H9 (cell line): ENCODE measurements at regions not wholly inside any gene's neighbourhood (a gene's known extent, or its start where the extent isn't known, plus 50 kb on each side); places are given as distances from the start of the nearest gene placed in this dataset.

Experiments
- DNase-seq: peaks from one replicate; pipeline ENCODE4 v3.0.0-alpha.2; 2017
- H2AFZ ChIP-seq: one replicate; pipeline ENCODE4 v1.6.1; 2013; ENCODE audit warnings: mild to moderate bottlenecking, low read length, control low read depth, moderate library complexity
- H2AK5ac ChIP-seq: 2 replicates; pipeline ENCODE4 v1.6.1; 2013; ENCODE audit warnings: low read length, control low read depth, mixed read lengths; ENCODE audit not compliant: insufficient read length
- H2BK120ac ChIP-seq: one replicate; pipeline ENCODE4 v1.6.1; 2013; ENCODE audit warnings: low read depth, mild to moderate bottlenecking, low read length, control low read depth, inconsistent platforms; ENCODE audit not compliant: poor library complexity, severe bottlenecking
- H2BK12ac ChIP-seq: 2 replicates; pipeline ENCODE4 v1.6.1; 2013; ENCODE audit warnings: low read length, control low read depth, mixed read lengths, low read depth; ENCODE audit not compliant: insufficient read length
- H2BK15ac ChIP-seq: 2 replicates; pipeline ENCODE4 v1.6.1; 2013; ENCODE audit warnings: low read depth, low read length, control low read depth
- H2BK20ac ChIP-seq: one replicate; pipeline ENCODE4 v1.6.1; 2013; ENCODE audit warnings: low read depth, mild to moderate bottlenecking, low read length, control low read depth, inconsistent platforms; ENCODE audit not compliant: poor library complexity, severe bottlenecking
- H2BK5ac ChIP-seq: 2 replicates; pipeline ENCODE4 v1.6.1; 2013; ENCODE audit warnings: low read length, control low read depth, mixed read lengths; ENCODE audit not compliant: insufficient read length
- H3K14ac ChIP-seq: 2 replicates; pipeline ENCODE4 v1.6.1; 2013; ENCODE audit warnings: low read length, control low read depth; ENCODE audit not compliant: insufficient read depth
- H3K18ac ChIP-seq: 2 replicates; pipeline ENCODE4 v1.6.1; 2013; ENCODE audit warnings: low read depth, mild to moderate bottlenecking, mixed read lengths, low read length, control low read depth; ENCODE audit not compliant: insufficient read length
- H3K23ac ChIP-seq: 2 replicates; pipeline ENCODE4 v1.6.1; 2013; ENCODE audit warnings: low read length, control low read depth, mixed read lengths, low read depth; ENCODE audit not compliant: insufficient read length
- H3K23me2 ChIP-seq: 2 replicates; pipeline ENCODE4 v1.6.1; 2013; ENCODE audit warnings: low read depth, mild to moderate bottlenecking, mixed read lengths, low read length, control low read depth; ENCODE audit not compliant: insufficient read length, poor library complexity, severe bottlenecking
- H3K27ac ChIP-seq: 2 replicates; pipeline ENCODE4 v1.5.1; 2013; ENCODE audit warnings: low read length, control low read depth, mixed read lengths, low read depth; ENCODE audit not compliant: insufficient read length
- H3K27me3 ChIP-seq: 2 replicates; pipeline ENCODE4 v1.6.1; 2013; ENCODE audit warnings: low read length, control low read depth, inconsistent platforms; ENCODE audit not compliant: insufficient read depth
- H3K4ac ChIP-seq: 2 replicates; pipeline ENCODE4 v1.6.1; 2013; ENCODE audit warnings: low read depth, mild to moderate bottlenecking, control low read depth, inconsistent platforms, low read length, moderate library complexity
- H3K4me1 ChIP-seq: 2 replicates; pipeline ENCODE4 v1.6.1; 2013; ENCODE audit warnings: low read length, control low read depth, inconsistent platforms; ENCODE audit not compliant: insufficient read depth
- H3K4me2 ChIP-seq: 2 replicates; pipeline ENCODE4 v1.6.1; 2013; ENCODE audit warnings: low read length, control low read depth, mixed read lengths; ENCODE audit not compliant: insufficient read length, insufficient read depth
- H3K56ac ChIP-seq: 2 replicates; pipeline ENCODE4 v1.6.1; 2013; ENCODE audit warnings: low read depth, mild to moderate bottlenecking, mixed read lengths, low read length, control low read depth; ENCODE audit not compliant: insufficient read length
- H3K79me1 ChIP-seq: 2 replicates; pipeline ENCODE4 v1.6.1; 2013; ENCODE audit warnings: low read depth, mild to moderate bottlenecking, moderate library complexity, low read length, control low read depth, inconsistent platforms; ENCODE audit not compliant: insufficient read depth, poor library complexity, severe bottlenecking
- H3K79me2 ChIP-seq: 2 replicates; pipeline ENCODE4 v1.6.1; 2013; ENCODE audit warnings: low read length, control low read depth, inconsistent platforms; ENCODE audit not compliant: insufficient read depth
- H3K9ac ChIP-seq: 2 replicates; pipeline ENCODE4 v1.6.1; 2013; ENCODE audit warnings: low read length, control low read depth, mixed read lengths; ENCODE audit not compliant: insufficient read length; ENCODE audit errors: extremely low read depth
- H3K9me3 ChIP-seq: one replicate; pipeline ENCODE4 v1.6.1; 2013; ENCODE audit warnings: low read depth, low read length, inconsistent platforms; ENCODE audit not compliant: control insufficient read depth
- H3T11ph ChIP-seq: one replicate; pipeline ENCODE4 v1.6.1; 2013; ENCODE audit warnings: mild to moderate bottlenecking, low read length, control low read depth, inconsistent platforms
- H4K20me1 ChIP-seq: one replicate; pipeline ENCODE4 v1.6.1; 2013; ENCODE audit not compliant: control insufficient read depth, insufficient read length, insufficient read depth
- H4K5ac ChIP-seq: 2 replicates; pipeline ENCODE4 v1.6.1; 2013; ENCODE audit warnings: low read depth, mild to moderate bottlenecking, mixed read lengths, low read length, control low read depth; ENCODE audit not compliant: insufficient read length
- H4K8ac ChIP-seq: replicated peaks from 2 replicates; pipeline ENCODE4 v1.6.1; 2013; ENCODE audit warnings: low read length, control low read depth, mixed read lengths, low read depth; ENCODE audit not compliant: insufficient read length
- H4K91ac ChIP-seq: 2 replicates; pipeline ENCODE4 v1.6.1; 2013; ENCODE audit warnings: low read depth, mild to moderate bottlenecking, moderate library complexity, mixed read lengths, low read length, control low read depth; ENCODE audit not compliant: insufficient read length
- H3K27ac Mint-ChIP-seq, 3 experiments: 2 replicates in 2 of 3; 3 replicates in 1 of 3; pipeline ENCODE4 v1.8.0; 2020 to 2021; ENCODE audit warnings: mixed read lengths in 3 of 3, mild to moderate bottlenecking in 1 of 3, moderate library complexity in 1 of 3
- H3K27me3 Mint-ChIP-seq: 2 replicates; pipeline ENCODE4 v1.8.0; 2021; ENCODE audit warnings: low read depth, mild to moderate bottlenecking, moderate library complexity, mixed read lengths
- H3K36me3 Mint-ChIP-seq, 3 experiments: 2 replicates in 2 of 3; 3 replicates in 1 of 3; pipeline ENCODE4 v1.8.0; 2020 to 2021; ENCODE audit warnings: low read depth in 3 of 3, mixed read lengths in 3 of 3; ENCODE audit not compliant: insufficient read depth in 1 of 3
- H3K4me1 Mint-ChIP-seq, 2 experiments: 2 replicates each; pipeline ENCODE4 v1.8.0; 2020; ENCODE audit warnings: mixed read lengths in 2 of 2
- H3K4me3 Mint-ChIP-seq, 2 experiments: 2 replicates in 1 of 2; 3 replicates in 1 of 2; pipeline ENCODE4 v1.8.0; 2020 to 2021; ENCODE audit warnings: mild to moderate bottlenecking in 2 of 2, mixed read lengths in 2 of 2, moderate library complexity in 1 of 2
- H3K9me3 Mint-ChIP-seq, 2 experiments: 2 replicates in 1 of 2; 3 replicates in 1 of 2; pipeline ENCODE4 v1.8.0; 2020; ENCODE audit warnings: mild to moderate bottlenecking in 2 of 2, mixed read lengths in 2 of 2, moderate library complexity in 1 of 2
- CTCF ChIP-seq: fragments of 200-600 bp; sonication (generic); conservative IDR thresholded peaks from 3 replicates; pipeline ENCODE4 v1.8.0; 2021; ENCODE audit warnings: antibody characterized with exemption, mild to moderate bottlenecking
- WGBS: extraction: QIAGEN DNeasy Blood & Tissue Kit; methylation state at CpG from one replicate; pipeline ENCODE4 v1.1.7; 2013; ENCODE audit warnings: missing lambda C conversion rate, low lambda C conversion rate, mixed read lengths; ENCODE audit not compliant: insufficient read length; ENCODE audit errors: extremely low coverage; 5-methylcytosine and 5-hydroxymethylcytosine counted together

DNA sequence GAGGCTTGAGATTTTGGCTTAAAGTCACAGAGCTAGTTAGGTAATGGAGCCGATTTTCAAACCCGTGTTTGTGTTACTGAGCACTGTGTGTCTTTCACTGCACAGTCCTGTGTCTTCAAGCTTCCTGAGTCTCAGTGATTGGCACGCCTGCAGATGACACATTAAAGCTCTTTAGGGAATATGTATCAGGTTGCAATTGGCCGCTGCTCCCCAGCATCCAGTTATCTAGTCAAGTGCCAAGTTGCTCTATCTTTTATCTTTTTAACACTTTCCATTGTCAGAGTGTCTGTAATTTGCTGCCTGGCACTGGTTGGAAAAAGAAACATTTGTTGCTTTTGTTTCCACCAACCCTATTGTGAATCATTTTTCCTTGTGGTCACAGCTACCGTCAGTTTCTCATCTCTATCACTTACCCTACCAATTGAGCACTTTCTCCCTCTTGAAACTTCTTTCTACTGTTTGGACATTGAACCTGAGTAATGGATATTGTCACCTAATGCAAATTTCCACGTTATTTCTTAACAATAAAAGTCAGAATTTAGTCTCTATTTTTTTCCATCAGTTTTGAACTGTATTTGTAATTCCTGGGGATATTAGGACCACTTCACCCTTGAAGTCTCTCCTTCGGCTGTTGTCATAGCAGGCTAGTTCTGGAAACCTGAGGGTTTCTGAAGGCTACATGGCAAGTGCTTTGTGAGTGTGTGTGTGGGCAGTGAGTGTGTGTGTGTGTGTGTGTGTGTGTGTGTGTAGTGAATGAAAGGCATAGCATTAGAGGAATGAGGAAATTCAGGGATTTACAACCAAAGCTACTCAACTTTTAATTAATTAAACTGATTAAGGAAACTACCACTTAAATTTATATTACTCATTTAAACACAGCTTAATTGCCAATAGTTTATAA, 274.3 kb downstream of the ISL1 start:
- no peak overlapping the region for H3K9ac ChIP-seq
- H3K56ac ChIP-seq = no peak overlapping the region
- H3T11ph ChIP-seq = no peak overlapping the region
- H2BK15ac ChIP-seq = no peak overlapping the region
- no peaks in the 10 kb centered on the region for H3K4me1 ChIP-seq
- H3K14ac ChIP-seq = no peak overlapping the region
- no peak overlapping the region for H2BK12ac ChIP-seq
- no peak overlapping the region for H2BK5ac ChIP-seq
- WGBS = no CpG with 5 or more reads among the region's 7 CpGs
- H3K9me3 ChIP-seq = no peaks in the 10 kb centered on the region
- H4K20me1 ChIP-seq = no peaks in the 10 kb centered on the region
- H3K79me2 ChIP-seq = no peaks in the 10 kb centered on the region
- H2AFZ ChIP-seq = no peak overlapping the region
- no peak overlapping the region for H3K4me2 ChIP-seq
- H3K79me1 ChIP-seq = no peaks in the 10 kb centered on the region
- H4K5ac ChIP-seq = no peak overlapping the region
- no peaks in the 10 kb centered on the region for H3K27me3 ChIP-seq
- no peak overlapping the region for H2BK20ac ChIP-seq
- no peaks in the 10 kb centered on the region for H3K36me3 Mint-ChIP-seq
- no peak overlapping the region for H3K23ac ChIP-seq
- no peak overlapping the region for H2AK5ac ChIP-seq
- no peaks in the 10 kb centered on the region for H3K23me2 ChIP-seq
- no peak for DNase-seq
- no peaks in the 10 kb centered on the region for H3K9me3 Mint-ChIP-seq
- H3K27ac Mint-ChIP-seq = no peak overlapping the region
- H3K18ac ChIP-seq = no peak overlapping the region
- no peak overlapping the region for H4K8ac ChIP-seq
- peaks cover 8 to 9% of the 10 kb centered on the region in 2 experiments for H3K4me1 Mint-ChIP-seq
- TF ChIP-seq CTCF = no peak
- no peaks in the 10 kb centered on the region for H3K27me3 Mint-ChIP-seq
- no peak overlapping the region for H4K91ac ChIP-seq
- H3K4ac ChIP-seq = no peak overlapping the region
- no peak overlapping the region for H3K4me3 Mint-ChIP-seq
- H3K27ac ChIP-seq = no peak overlapping the region
- no peak overlapping the region for H2BK120ac ChIP-seq
